Stimulated activated CD4-positive, alpha-beta T cell treated with anti-CD3 and anti-CD28 coated beads, Interleukin-2, amount 100 ng/mL, for 48 hours (primary cell): ENCODE measurements at regions not wholly inside any gene's neighbourhood (a gene's known extent, or its start where the extent isn't known, plus 50 kb on each side); places are given as distances from the start of the nearest gene placed in this dataset.

Source experiments
- DNase-seq, 2 donors: peaks; one replicate each; pipeline ENCODE4 v3.0.0-alpha.2; 2020

DNA sequence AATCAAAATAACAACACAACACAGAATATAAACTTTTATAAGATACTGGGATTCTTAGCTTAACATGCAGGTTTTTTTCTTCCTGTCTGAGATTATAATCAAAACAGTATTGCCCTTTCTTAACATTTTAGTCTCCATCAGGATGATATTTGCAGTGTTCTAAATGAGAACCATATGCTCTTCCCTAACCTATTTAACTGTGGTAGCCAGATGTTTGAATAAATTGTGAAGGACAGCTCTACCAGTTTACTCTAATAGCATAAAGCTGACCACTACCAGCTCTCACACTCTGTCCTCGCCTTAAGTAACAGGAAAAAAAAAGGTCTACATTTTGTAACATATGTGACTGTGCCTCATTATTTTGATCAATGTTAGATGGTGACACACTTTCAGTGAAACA, 618.7 kb upstream of the SGCG start:
- DNase-seq = no peak

DNA sequence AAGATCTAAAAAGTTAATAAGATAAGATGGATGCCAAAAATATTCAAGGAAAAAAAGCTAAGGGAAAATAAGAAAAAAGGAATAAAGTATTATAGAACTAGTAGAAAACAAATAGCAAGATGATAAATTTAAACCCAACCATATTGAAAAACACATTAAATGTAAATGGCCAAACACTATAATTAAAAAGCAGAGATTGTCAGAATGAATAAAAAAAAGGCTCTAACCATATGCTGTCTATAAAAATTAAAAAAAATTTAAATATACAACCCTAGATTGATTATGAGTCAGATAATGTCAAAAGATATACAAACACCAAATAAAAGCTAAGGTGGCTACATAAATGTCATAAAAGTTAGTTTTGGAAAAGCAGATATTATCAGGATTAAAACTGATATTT, 617.5 kb upstream of the SGCG start:
- no peak for DNase-seq

DNA sequence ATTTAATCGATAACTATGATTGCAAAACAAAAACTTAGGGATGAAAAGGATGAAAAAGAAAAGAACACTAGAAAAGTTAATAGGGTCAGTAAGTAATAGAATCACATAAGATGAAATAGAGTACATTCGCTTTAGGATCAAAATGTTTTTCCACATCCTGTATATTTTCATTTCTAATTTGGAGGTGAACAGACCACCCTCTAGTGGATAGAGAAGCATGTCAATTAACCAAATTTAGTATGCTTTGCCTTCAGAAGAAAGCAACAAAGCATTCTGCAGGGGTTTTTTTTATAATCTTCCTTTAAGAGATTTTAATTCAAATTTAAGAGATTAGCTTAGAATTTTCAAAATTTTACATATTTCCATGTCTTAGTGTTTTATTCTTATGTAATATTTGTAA, 611.0 kb upstream of the SGCG start:
- no peak for DNase-seq

DNA sequence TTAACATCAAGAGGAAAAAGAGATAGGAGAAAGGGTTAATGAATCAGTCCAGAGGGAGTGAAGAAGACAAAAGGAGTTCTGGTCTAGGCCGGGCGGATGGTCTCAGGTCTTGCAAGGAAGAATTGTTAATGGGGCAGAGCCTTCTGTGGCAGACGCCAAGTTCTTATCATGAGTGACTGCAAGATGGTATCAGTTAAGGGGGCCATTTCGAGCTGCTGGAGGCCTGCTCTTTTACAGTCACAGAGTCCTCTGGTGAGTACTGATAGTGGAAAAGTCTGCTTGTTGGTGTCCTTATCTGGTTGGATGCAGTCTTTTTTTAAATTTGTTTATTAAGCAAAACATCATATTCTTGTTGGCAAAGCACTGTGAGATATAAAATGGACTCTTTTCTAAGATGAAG, 590.9 kb upstream of the SGCG start:
- no peak for DNase-seq

DNA sequence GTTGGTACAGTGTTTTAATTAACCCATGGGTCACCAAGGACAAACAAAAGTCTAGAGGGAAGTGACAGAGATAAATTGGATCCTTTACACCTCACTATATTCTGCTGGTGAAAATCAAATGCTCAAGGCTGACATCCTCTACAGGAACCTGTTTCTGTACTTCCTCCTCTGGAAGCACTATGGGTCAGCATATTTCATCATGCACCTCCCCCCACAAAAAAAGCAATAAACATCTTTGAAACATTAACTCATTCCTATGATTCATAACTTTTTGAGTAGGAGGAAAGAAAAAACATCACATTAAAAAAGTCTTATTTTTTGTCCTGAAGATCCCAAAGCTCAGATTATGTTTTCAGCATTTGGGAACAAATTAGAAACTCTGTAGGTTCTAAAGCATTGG, 588.3 kb upstream of the SGCG start:
- DNase-seq = no peak

DNA sequence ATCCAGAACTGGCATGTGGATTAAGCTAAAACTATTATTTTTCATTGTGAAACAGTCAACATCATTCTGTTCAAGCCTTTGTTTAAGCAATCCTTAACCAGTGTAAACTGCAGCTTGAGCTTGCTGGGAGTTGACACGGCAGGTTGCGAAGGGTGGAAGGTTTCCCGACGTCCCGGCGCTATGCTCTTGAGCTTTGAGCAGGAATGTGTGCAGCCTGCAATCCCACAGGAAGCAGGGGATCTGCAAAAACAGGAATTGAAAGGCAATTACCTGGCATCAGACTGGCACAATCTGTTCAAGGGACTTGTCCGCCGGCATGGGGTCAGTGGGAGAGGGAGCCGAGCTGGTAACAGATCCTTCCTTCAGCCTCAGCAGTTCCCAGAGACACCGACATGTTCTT, 586.7 kb upstream of the SGCG start:
- no peak for DNase-seq

DNA sequence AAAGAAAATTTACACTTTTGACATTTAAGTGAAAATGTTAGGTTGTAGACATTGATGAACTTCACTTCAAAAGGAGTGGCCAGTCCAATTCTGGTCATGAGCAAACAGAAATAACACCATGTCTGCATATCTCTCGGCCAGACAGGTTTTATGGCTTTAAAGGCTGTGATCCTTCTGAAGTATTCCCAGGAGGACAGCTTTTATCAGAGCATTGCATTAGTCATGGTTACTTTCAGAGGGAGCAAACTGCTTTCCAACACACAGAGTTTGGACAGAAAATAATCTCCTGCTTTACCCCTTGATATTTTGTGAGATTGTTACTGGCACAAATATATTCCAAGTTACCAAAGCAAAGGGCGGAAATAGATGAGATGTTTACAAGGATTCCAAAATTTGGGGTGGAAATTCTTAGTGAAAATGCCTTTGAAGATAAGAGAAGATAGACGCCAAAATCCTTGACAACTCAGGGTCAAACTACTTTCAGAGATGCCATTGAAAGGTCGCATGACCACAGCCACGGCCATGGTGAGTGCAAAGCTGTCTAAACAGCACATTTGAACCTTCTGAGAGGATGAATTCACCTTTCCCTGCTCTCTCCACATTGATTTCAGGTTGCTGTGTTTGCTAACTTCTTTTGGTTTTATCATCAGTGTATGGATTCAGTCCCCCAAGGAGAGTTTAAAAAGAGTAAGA, 584.5 kb upstream of the SGCG start:
- DNase-seq = no peak

DNA sequence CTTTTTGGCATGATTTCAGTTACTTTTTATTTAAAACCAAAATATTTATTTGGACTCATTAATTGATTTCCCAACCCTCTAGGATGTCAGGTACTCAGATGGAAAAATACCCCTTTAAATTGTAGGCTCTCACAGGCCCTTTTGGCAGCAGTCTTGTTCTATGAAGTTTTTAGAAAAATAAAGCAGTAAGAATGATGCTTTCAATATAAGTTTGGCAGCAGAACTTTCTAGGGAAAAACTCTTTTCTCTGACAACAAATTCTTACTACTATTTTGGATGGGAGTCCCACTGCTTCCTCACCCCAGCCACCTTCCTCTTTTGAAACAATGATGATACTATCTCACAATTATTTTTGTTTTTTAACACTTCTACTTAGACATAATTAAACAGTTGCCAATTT, 581.6 kb upstream of the SGCG start:
- DNase-seq = no peak

DNA sequence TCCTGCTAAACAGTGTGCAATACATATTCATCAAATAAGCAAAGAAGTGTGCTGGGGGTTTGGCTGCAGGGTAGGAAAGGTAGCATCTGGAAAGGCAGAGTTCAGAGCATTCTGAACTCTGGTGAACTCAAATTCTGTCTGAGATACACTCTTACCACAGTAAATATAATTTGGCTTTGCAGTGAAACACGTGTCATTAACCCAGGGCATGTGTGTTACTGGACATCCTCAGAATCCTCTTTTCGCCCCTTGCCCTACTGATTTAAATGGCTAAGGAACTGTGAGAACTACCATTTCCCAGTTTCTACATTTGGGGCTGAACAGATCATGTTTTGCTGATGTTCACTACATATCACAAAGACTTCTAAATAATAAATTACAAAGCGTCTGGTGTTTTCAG, 562.8 kb upstream of the SGCG start:
- no peak for DNase-seq

DNA sequence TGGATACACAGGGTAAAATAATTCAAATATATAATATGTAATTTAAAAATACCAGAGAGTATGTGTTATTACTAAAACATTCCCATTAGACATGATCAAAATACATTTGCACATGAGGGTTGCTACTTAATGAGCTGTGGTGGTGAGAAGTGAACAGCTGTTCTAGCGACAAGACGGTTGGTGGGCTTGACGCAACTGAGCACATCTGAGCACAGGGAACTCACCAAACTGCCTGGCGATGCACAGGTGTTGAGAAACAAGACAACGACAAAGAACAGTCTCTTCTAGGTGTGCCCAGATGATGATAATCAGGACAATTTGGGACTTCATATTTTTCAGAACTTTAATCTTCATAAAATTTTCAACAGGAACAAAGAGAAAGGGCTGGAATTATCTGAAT, 555.1 kb upstream of the SGCG start:
- DNase-seq = no peak

DNA sequence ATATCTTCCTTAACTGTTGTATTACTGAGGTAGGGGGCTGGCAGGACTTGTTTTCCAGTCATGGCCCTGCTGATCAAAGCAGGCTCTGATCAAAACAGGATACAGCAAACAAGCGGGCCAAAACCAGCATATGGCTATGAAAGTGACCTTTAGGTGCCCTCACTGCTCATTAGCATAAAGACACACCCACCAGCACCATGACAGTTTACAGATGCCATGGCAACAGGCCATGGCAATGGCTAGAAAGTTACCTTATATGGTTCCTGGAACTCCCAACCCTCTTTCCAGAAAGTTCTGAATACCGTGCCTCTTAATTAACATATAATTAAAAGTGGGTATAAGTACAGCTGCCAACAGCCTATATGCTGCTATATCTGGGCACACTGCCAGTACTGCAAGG, 551.4 kb upstream of the SGCG start:
- DNase-seq = no peak

DNA sequence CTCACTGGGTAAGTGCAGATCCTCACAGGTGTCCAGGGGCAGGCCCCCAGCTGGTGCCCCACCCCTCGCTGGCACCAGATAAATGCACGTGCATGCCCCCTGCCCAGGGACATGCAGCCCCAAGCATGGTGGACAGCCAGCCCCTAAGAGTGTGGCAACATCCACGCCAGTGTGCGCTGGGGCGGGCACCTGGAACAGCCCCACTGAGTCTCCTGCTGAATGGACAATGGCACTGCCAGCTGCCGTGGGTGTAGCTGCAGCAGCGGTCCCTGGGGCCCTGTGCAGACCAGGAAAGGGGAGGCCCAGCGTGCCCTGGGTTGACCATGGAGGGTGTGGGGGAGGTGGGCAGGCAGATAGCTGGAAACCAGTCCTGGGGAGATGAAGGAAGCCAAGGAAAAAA, 538.7 kb upstream of the SGCG start:
- no peak for DNase-seq

DNA sequence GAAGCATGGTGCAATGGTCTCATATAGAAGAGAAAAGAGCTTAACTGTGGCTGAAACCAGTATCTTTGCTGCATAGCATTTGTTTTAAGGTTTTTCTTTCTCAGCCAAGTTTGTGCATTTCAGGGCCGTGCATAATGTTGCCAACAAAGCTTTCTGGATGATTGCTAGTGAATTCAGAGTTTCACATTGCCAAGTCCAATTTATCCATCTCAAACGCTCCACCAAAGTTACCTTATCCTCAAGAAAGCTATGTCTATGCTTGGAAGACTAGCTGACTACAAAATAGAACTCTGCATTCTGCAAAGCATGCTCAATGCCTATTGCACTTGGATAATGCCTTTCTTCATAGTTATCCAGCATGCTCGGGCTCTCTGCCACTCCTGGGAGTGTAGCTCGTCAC, 535.8 kb upstream of the SGCG start:
- no peak for DNase-seq

DNA sequence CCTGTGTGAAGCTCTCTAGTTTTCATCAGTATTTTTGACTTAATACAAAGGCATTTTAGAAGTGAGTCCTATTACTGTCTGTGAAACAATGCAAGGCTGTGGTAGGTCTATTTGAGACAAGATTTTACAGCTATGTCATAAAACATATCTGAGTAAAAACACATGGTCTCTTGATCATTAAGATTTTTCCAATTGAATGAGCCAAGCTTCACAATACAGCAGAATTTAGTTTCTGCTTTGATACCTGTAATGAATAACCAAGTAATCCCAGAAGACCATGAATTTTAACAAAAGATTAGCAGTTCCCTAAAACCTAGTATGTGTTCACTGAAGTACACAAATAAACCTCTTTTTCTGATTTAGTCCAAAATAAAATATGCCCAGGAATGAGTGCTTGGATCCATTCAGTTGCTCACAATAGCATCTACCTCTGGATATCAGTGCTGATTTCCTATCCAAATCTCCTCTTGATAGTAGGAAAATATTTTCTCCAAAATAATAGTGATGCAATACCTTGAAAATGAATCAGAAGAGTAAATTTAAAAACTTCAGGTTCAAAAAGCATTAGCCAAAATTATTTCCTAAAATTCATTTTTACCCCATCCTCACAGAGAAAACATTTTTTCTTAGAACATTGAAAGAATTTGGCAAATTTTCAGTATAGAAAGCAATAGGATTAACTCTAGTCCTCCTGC, 533.5 kb upstream of the SGCG start:
- DNase-seq = no peak

DNA sequence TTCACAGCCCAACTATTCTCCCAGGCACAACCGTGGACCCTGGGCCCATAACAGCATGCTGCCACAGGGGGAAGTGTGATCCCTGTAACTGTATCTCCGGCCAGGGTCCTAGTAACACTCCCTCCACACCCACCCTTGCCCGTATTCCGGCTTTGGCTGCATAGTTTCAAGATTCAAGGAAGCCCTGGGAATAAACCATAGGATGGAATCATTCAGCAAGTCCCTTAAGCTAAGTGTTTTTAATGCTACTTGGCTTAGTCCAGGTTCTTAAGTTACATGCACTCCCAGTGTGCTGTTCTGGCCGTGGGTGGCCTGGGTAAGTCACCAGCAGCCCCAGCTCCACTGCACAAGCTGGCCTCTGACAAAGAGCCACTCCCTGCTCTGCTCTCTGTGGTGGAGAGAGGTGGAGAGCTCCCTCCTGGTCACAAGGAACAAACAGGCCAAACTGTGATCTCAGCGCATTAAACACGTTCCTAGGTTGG, 532.4 kb upstream of the SGCG start:
- DNase-seq = no peak

DNA sequence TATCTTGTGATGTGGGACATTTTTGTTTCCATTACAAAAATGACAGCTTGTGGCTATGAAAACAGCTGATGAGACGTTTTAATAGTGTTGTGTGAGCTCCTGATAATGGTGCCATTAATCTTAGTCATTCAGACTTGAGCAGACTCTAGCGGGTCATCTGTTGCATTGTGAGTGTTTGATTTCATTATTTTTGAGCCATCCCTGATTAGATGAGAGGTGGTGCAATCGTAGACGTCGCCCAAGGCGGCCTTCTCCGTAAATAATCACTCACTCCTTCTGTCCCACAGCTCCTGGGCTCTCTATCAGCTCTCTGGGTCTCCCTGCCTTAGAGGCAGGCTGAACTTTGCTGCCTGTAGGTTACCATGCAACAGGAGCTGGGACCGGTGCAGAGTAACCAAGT, 528.0 kb upstream of the SGCG start:
- DNase-seq = no peak

DNA sequence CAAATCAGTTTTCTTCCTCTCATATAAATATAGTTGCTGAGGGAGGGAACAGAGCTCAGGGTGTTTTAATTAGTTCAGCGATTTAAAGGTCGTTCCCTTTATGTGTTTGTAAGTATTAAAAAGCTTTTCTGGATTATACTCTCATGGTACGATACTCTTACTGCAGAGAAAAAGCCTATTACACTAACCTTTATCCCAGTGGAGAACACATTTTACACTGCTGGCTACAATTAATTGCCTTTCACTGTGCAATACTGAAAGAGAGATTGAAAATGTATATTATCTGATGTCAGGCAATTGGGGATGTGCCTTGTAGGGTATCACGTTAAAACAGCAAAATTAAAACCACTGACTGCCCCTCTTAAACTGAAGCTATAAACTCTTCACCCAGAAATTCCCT, 526.9 kb upstream of the SGCG start:
- no peak for DNase-seq

DNA sequence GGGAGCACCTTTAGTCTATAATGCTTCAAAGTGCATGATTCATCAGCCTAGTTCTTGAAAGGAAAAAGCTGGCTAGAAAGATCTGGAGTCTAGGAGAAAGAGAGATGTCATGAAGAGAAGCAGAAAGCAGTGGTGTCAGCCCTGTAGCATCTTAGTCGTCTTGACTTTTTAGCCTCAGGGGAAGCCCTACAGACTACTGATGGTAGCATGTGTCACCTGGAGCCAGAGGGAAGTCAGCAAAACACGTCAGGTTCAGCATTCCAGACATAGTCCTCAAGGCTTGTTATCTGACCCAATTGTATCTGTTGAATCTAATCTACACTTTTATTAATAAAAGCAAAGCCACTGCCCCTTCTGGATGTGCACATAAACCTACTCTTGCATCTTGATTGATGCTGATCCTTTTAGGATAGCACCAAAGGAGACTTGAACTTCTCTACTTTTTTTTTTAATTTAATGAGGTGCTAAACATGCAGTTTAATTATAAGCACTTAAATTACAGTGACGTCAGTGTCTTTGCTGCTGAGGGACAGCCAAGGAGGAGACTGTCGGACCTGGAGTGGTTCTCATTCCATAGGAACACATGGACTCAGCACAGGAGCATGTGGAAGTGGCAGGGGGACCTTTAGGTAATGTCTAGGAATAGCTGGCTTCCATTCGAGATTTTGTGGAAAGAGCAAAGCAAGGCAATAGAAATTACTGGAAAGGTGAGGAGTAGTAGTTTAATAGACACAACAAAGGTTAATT, 525.5 kb upstream of the SGCG start:
- DNase-seq = no peak

DNA sequence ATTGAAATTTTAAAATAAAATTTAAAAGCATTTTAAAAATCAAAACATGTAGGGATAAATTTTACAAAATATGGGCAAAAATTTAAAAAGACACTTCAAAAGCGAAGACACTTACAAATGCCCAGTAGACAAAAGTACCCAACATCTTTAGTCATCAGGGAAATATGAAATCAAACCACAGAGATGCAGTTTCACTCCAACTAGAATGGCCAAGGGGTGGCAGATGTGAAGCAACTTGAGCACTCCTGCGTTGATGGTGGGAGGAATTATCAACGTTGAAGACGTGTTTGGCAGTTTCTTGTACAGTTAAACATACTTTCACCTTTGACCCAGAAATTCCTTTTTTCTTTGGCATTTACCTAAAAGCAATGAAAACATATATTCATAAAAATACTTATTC, 518.0 kb upstream of the SGCG start:
- no peak for DNase-seq

DNA sequence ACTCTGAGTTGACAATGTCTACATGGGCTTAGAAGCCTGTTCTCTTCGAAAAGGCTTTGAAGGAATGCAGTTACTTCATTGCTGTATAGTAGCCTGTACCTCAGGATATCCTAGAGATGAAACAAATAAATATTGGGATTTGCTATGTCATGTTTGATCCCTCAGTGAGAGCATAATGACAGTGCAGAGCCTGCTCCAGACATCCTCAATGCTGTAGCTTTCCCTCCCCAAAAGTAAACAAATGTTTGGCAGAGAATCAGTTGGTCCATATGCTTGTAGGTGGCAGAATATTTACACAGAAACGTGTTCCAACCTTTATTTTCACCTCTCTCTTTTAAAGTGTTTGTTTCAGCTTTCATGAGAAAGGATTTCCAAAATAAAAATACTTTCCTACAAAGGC, 515.3 kb upstream of the SGCG start:
- no peak for DNase-seq

DNA sequence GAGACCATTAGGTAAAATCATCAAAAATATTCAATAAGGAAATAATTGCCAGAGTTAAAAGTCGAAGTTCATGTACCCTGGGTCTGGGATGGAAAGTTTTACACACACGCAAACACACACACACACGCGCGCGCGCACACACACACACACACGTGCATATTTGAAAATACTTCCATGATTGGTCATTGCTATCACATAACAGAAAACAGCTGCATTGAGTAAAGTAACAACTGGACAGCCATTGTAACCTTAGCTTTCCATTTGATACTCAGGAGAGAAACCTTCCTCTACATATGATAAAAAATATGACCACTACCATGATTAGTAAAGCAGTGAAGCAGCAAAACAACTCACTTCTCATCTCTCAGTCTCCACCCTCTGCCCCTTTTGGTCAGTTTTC, 490.0 kb upstream of the SGCG start:
- DNase-seq = no peak

DNA sequence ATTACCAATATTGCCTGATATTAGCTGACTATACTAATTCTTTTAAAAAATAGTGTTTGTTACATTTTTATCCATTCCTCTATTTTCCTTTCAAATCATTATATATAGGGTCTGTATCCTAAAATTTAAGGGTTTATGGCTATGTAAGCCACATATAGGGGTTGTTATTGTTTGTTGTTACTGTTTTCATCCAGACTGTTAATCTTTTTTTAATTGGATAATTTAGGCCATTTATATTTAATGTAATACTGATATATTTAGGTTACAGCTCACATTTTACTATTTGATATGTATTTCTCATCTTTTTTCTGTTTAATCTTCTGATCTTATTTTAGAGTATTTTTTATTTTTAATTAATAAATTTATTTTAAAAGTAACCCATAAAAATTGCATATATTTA, 487.1 kb upstream of the SGCG start:
- no peak for DNase-seq

DNA sequence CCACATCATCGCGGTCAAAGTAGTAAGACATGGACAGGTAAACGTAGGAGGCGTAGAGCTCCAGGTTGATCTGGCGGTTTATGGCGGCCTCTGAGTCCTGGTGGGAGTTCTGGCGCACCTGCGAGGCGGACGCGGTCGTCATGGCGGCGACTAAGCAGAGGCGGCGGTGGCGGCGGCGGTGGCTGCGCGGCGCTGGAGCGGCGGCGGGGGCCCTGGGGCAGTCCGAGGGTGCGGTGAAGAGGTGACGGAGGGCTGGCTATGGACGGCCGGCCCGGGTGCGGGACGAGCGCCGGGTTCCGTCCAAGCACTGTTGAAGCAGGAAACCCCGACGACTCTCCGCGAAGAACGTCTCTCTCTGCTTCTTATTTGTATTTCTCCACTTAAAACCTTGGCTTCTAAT, 484.3 kb upstream of the SGCG start:
- no peak for DNase-seq

DNA sequence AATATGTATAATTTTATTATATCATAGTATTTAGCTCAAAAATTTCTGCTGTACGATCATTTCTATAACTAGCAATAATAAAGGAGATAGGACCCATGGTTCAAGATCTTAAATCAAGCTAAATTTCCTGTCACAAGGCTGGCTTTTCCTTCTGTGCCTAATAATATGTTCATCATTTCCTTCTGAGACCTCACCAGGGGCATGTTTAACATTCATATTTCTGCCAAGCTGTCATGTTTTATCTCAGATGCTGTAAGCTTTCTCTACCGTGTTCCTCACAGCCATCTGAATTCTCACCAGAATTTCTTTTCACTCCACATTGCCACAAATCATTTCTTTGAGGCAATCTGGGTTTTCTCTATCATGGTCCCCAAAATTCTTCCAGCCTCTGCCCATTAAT, 482.3 kb upstream of the SGCG start:
- no peak for DNase-seq
